IMR-90 (cell line): ENCODE measurements at regions not wholly inside any gene's neighbourhood (a gene's known extent, or its start where the extent isn't known, plus 50 kb on each side); places are given as distances from the start of the nearest gene placed in this dataset.

Experiments
- ATAC-seq: fragments of 200-7000 bp; cut with Tn5 transposase; 2 replicates; pipeline ENCODE4 v1.9.1; 2020; ENCODE audit warnings: low read depth, mild to moderate bottlenecking, moderate library complexity
- BruUV-seq: library from RNA; stranded (reverse); fragments of 400-500 nt; replicated peaks from 2 replicates; lab custom pipeline; 2021; lab: Mats Ljungman, UMichigan
- CTCF ChIA-PET: fragments of 300-600 bp; formaldehyde crosslinking; extraction: SDS; loops from one replicate; lab custom pipeline; 2021; ENCODE audit warnings: antibody characterized with exemption; lab: Yijun Ruan, JAX
- POLR2A ChIA-PET: fragments of 300-600 bp; sonication (Branson Sonifier 250); formaldehyde crosslinking; loops from one replicate; lab custom pipeline; 2022; ENCODE audit warnings: antibody characterized with exemption; ENCODE audit not compliant: unreplicated experiment; lab: Charles Lee
- DNase-seq: peaks from one replicate; pipeline ENCODE4 v3.0.0; 2013
- H2AFZ ChIP-seq: replicated peaks from 2 replicates; pipeline ENCODE3; 2013; ENCODE audit warnings: low read length, mild to moderate bottlenecking; ENCODE audit not compliant: poor library complexity
- H2AK5ac ChIP-seq: 2 replicates; pipeline ENCODE4 v1.6.1; 2013; ENCODE audit warnings: low read depth, low read length, inconsistent platforms
- H2AK9ac ChIP-seq: replicated peaks from 2 replicates; pipeline ENCODE3; 2013; ENCODE audit warnings: mild to moderate bottlenecking, low read depth, low read length, moderate library complexity; ENCODE audit not compliant: poor library complexity
- H2BK120ac ChIP-seq: 2 replicates; pipeline ENCODE4 v1.6.1; 2013; ENCODE audit warnings: low read depth, low read length, inconsistent platforms
- H2BK15ac ChIP-seq: 3 replicates; pipeline ENCODE4 v1.6.1; 2013; ENCODE audit warnings: low read depth, low read length, inconsistent platforms
- H2BK20ac ChIP-seq: 2 replicates; pipeline ENCODE4 v1.6.1; 2013; ENCODE audit warnings: low read depth, mild to moderate bottlenecking, inconsistent platforms, low read length, moderate library complexity
- H2BK5ac ChIP-seq: 2 replicates; pipeline ENCODE4 v1.6.1; 2013; ENCODE audit warnings: mild to moderate bottlenecking, low read depth, low read length, inconsistent platforms; ENCODE audit not compliant: poor library complexity, severe bottlenecking
- H3K14ac ChIP-seq: replicated peaks from 2 replicates; pipeline ENCODE4 v1.6.1; 2013; ENCODE audit warnings: low read depth, low read length, inconsistent platforms
- H3K18ac ChIP-seq: 2 replicates; pipeline ENCODE4 v1.6.1; 2013; ENCODE audit warnings: low read depth, low read length, control low read depth
- H3K23ac ChIP-seq: 2 replicates; pipeline ENCODE4 v1.6.1; 2013; ENCODE audit warnings: low read depth, low read length, inconsistent platforms
- H3K27ac ChIP-seq: 2 replicates; pipeline ENCODE4 v1.5.1; 2013; ENCODE audit warnings: mild to moderate bottlenecking, control low read depth, low read length; ENCODE audit not compliant: insufficient read depth
- H3K27me3 ChIP-seq: 2 replicates; pipeline ENCODE4 v1.6.1; 2013; ENCODE audit warnings: low read length; ENCODE audit not compliant: control insufficient read depth, insufficient read depth
- H3K36me3 ChIP-seq: 2 replicates; pipeline ENCODE4 v1.6.1; 2013; ENCODE audit warnings: low read length, mixed read lengths; ENCODE audit not compliant: control insufficient read depth, insufficient read depth
- H3K4ac ChIP-seq: 2 replicates; pipeline ENCODE4 v1.6.1; 2013; ENCODE audit warnings: low read depth, low read length, inconsistent platforms
- H3K4me1 ChIP-seq: 2 replicates; pipeline ENCODE4 v1.6.1; 2013; ENCODE audit warnings: low read length, mixed read lengths; ENCODE audit not compliant: control insufficient read depth, insufficient read depth
- H3K4me2 ChIP-seq: 2 replicates; pipeline ENCODE4 v1.6.1; 2013; ENCODE audit warnings: low read depth, mild to moderate bottlenecking, control low read depth, low read length, moderate library complexity
- H3K4me3 ChIP-seq: 2 replicates; pipeline ENCODE4 v1.5.1; 2013; ENCODE audit warnings: low read depth, mild to moderate bottlenecking, control low read depth, low read length, moderate library complexity; ENCODE audit not compliant: insufficient read depth
- H3K56ac ChIP-seq: 2 replicates; pipeline ENCODE4 v1.6.1; 2013; ENCODE audit warnings: low read length, inconsistent platforms; ENCODE audit not compliant: insufficient read depth; ENCODE audit errors: extremely low read depth
- H3K79me1 ChIP-seq, 2 experiments: 2 replicates each; pipeline ENCODE4 v1.6.1; 2013; ENCODE audit warnings: low read length in 2 of 2, inconsistent platforms in 1 of 2, low read depth in 1 of 2
- H3K9ac ChIP-seq: 2 replicates; pipeline ENCODE4 v1.6.1; 2013; ENCODE audit warnings: low read depth, low read length, control low read depth
- H3K9me1 ChIP-seq: 2 replicates; pipeline ENCODE4 v1.6.1; 2013; ENCODE audit warnings: low read length, inconsistent platforms; ENCODE audit not compliant: insufficient read depth
- H3K9me3 ChIP-seq: 2 replicates; pipeline ENCODE4 v1.6.1; 2013; ENCODE audit warnings: low read length; ENCODE audit not compliant: control insufficient read depth, insufficient read depth
- H4K20me1 ChIP-seq: 2 replicates; pipeline ENCODE4 v1.6.1; 2013; ENCODE audit warnings: low read length, inconsistent platforms; ENCODE audit not compliant: insufficient read depth
- H4K5ac ChIP-seq: 2 replicates; pipeline ENCODE4 v1.6.1; 2013; ENCODE audit warnings: mild to moderate bottlenecking, low read depth, low read length, control low read depth
- H4K8ac ChIP-seq, 2 experiments: 2 replicates each; pipeline ENCODE4 v1.6.1; 2013; ENCODE audit warnings: low read depth in 2 of 2, low read length in 2 of 2, control low read depth in 1 of 2, inconsistent platforms in 1 of 2
- H4K91ac ChIP-seq: 2 replicates; pipeline ENCODE4 v1.6.1; 2013; ENCODE audit warnings: low read depth, low read length, inconsistent platforms; ENCODE audit not compliant: insufficient read depth
- MAFK ChIP-seq: IDR thresholded peaks from 2 replicates; pipeline ENCODE4 v1.6.1; 2012; ENCODE audit warnings: low read depth, low read length, improper control_type of control experiment
- RAD21 ChIP-seq: IDR thresholded peaks from 2 replicates; pipeline ENCODE4 v1.6.1; 2012; ENCODE audit warnings: low read length, improper control_type of control experiment
- dilution Hi-C: fragments of 300-500 bp; cut with HindIII; formaldehyde crosslinking; loops from one replicate; pipeline ENCODE4 v1.14.3; 2018; ENCODE audit warnings: low sequenced_read_pairs; ENCODE audit not compliant: unreplicated experiment
- in situ Hi-C: fragments of 300-500 bp; cut with MboI; formaldehyde crosslinking; loops from 3 replicates; pipeline ENCODE4 v1.14.3; 2019; ENCODE audit warnings: low sequenced_read_pairs, inconsistent platforms, mixed read lengths
- intact Hi-C: fragments of 100-400 bp; cut with micrococcal nuclease; formaldehyde crosslinking; loops from 2 replicates; pipeline ENCODE4 v1.10.0; 2022

DNA sequence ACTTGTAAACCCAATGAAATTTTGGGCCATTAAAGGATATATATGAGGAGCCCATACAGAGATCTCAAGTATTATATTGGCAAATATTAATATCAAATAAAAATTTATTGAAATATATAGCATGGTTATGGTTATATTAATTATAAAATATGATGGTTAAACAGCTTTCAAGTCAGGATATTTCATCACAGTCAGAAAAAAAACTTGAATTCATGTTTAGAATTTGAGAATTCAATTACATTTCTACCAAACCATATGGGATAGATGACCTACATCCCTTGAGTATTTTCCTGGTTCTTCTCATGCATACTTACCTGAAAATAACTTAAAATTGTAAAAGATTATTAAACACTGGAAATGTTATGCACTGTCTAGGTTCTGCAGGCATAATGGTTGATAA is 956.1 kb upstream of the EDIL3 start:
- Histone ChIP-seq H3K4me3 (no peak overlapping the region), H2AFZ (no peak overlapping the region), H3K27ac (no peak overlapping the region), H3K18ac (no peak overlapping the region), H2AK5ac (no peak overlapping the region), H3K4me2 (no peak overlapping the region), H2BK5ac (no peak overlapping the region), H2BK20ac (no peak overlapping the region), H2BK120ac (no peak overlapping the region), H3K9me1 (no peaks in the 10 kb centered on the region), H2AK9ac (no peak overlapping the region), H4K20me1 (no peaks in the 10 kb centered on the region), H3K36me3 (no peaks in the 10 kb centered on the region), H4K5ac (no peak overlapping the region), H3K56ac (no peak overlapping the region), H3K14ac (no peak overlapping the region), H3K4ac (no peak overlapping the region), H3K23ac (no peak overlapping the region), H3K9me3 (peaks cover 4% of the 10 kb centered on the region), H3K4me1 (no peaks in the 10 kb centered on the region), H3K27me3 (no peaks in the 10 kb centered on the region), H4K8ac (no peak overlapping the region), H3K9ac (no peak overlapping the region), H2BK15ac (no peak overlapping the region), H4K91ac (no peak overlapping the region), H3K79me1 (no peaks in the 10 kb centered on the region)
- no peak for TF ChIP-seq RAD21
- TF ChIP-seq MAFK, result peak; percentile 89
- dilution Hi-C loops, result no loop called here
- ChIA-PET CTCF (no interaction called here), POLR2A (no interaction called here)
- DNase-seq (no peak), ATAC-seq (no peak)
- in situ Hi-C loops, result no loop called here
- intact Hi-C loops, result no loop called here
- no TSS peak for BruUV-seq
